ENCODE measurements at regions not wholly inside any gene's neighbourhood (a gene's known extent, or its start where the extent isn't known, plus 50 kb on each side); places are given as distances from the start of the nearest gene placed in this dataset.

DNA sequence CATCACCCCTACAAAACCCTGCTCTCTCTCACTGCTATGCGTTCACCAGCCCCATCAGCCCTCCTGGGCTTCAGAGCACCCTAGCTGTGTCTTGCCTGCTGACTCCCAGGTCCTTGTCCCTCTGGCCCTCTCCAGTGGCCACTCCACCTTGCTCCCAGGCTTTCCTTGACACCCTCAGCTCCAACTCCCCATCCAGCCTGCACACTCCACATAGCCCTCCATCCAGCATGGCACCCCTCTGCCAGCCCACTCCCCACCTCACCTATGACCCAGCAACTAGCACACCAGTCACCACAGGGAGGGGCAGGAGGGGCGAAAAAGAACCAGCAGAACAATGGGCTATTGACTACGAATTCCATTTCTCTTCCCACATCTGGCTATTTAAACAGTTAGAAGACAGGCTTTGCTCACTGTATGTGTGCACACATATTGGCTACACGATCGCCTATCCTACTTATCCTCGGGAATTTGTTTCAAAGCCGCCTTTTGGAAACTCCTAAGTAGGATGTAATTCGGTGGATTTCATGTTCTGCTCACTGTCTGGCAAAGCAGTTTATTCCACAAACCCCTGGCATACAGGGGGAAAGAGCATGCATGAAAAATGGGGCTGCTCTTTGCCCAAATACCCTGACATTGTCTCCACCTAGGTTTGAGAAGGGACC is 195.3 kb downstream of the SMAD2 start:
- H2AFZ ChIP-seq (ENCODE audit: low read depth), result no peak overlapping the region
- no peak overlapping the region for H3K27ac ChIP-seq (ENCODE audit: low read depth in 2 of 2, low read length in 1 of 2)
- ChIA-PET POLR2A (no interaction called here), CTCF (interaction anchor here (6.1 kb wide), 1 partner anchor 13 kb away, joined by 34 read pairs; no protein-coding TSS in a partner anchor)
- H4K20me1 ChIP-seq (ENCODE audit: insufficient read depth), result no peaks in the 10 kb centered on the region
- no peaks in the 10 kb centered on the region for H3F3A ChIP-seq (replicated peaks; ENCODE audit: insufficient read depth)
- no peaks in the 10 kb centered on the region for H3K27me3 ChIP-seq (ENCODE audit: insufficient read depth)
- no peaks in the 10 kb centered on the region for H3K4me1 ChIP-seq (ENCODE audit: control insufficient read depth in 1 of 2, insufficient read depth in 2 of 2, low read depth in 1 of 2, low read length in 1 of 2)
- no peaks in the 10 kb centered on the region for H3K36me3 ChIP-seq (replicated peaks in 1 of 2; ENCODE audit: control insufficient read depth in 1 of 2, insufficient read depth in 2 of 2, low read length in 1 of 2)
- TF ChIP-seq, protein P1, sequence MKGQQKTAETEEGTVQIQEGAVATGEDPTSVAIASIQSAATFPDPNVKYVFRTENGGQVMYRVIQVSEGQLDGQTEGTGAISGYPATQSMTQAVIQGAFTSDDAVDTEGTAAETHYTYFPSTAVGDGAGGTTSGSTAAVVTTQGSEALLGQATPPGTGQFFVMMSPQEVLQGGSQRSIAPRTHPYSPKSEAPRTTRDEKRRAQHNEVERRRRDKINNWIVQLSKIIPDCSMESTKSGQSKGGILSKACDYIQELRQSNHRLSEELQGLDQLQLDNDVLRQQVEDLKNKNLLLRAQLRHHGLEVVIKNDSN (IDR thresholded peaks at IDR 0.05; ENCODE audit: borderline replicate concordance, low read depth), result no peak
- TF ChIP-seq TCF12 (IDR thresholded peaks at IDR 0.05), result no peak
- TF ChIP-seq JUND (IDR thresholded peaks at IDR 0.05), result no peak
- no peak for TF ChIP-seq NFIC (IDR thresholded peaks at IDR 0.05; ENCODE audit: borderline replicate concordance)
- no peak for TF ChIP-seq GABPA (IDR thresholded peaks at IDR 0.05; ENCODE audit: low read depth)
- no peak for TF ChIP-seq SMC3 (IDR thresholded peaks at IDR 0.05; ENCODE audit: low read depth, low read length)
- TF ChIP-seq CHD2 (IDR thresholded peaks at IDR 0.05; ENCODE audit: low read length, partially characterized antibody), result no peak
- no peak for TF ChIP-seq SIN3A (IDR thresholded peaks at IDR 0.05; ENCODE audit: borderline replicate concordance, low read depth, low read length)
- no peak for TF ChIP-seq RFX5 (IDR thresholded peaks at IDR 0.05; ENCODE audit: low read length)
- no peak for TF ChIP-seq MEF2A (IDR thresholded peaks at IDR 0.05; ENCODE audit: borderline replicate concordance, low read depth)
- TF ChIP-seq, protein P2, sequence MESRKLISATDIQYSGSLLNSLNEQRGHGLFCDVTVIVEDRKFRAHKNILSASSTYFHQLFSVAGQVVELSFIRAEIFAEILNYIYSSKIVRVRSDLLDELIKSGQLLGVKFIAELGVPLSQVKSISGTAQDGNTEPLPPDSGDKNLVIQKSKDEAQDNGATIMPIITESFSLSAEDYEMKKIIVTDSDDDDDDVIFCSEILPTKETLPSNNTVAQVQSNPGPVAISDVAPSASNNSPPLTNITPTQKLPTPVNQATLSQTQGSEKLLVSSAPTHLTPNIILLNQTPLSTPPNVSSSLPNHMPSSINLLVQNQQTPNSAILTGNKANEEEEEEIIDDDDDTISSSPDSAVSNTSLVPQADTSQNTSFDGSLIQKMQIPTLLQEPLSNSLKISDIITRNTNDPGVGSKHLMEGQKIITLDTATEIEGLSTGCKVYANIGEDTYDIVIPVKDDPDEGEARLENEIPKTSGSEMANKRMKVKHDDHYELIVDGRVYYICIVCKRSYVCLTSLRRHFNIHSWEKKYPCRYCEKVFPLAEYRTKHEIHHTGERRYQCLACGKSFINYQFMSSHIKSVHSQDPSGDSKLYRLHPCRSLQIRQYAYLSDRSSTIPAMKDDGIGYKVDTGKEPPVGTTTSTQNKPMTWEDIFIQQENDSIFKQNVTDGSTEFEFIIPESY (IDR thresholded peaks at IDR 0.05; ENCODE audit: borderline replicate concordance, low read depth), result no peak
- TF ChIP-seq, protein P3, sequence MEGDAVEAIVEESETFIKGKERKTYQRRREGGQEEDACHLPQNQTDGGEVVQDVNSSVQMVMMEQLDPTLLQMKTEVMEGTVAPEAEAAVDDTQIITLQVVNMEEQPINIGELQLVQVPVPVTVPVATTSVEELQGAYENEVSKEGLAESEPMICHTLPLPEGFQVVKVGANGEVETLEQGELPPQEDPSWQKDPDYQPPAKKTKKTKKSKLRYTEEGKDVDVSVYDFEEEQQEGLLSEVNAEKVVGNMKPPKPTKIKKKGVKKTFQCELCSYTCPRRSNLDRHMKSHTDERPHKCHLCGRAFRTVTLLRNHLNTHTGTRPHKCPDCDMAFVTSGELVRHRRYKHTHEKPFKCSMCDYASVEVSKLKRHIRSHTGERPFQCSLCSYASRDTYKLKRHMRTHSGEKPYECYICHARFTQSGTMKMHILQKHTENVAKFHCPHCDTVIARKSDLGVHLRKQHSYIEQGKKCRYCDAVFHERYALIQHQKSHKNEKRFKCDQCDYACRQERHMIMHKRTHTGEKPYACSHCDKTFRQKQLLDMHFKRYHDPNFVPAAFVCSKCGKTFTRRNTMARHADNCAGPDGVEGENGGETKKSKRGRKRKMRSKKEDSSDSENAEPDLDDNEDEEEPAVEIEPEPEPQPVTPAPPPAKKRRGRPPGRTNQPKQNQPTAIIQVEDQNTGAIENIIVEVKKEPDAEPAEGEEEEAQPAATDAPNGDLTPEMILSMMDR (IDR thresholded peaks at IDR 0.05), result no peak
- TF ChIP-seq MXI1 (IDR thresholded peaks at IDR 0.05; ENCODE audit: low read depth, low read length), result no peak
- TF ChIP-seq POLR2AphosphoS5 (IDR thresholded peaks at IDR 0.05; ENCODE audit: low read depth, low read length), result no peak
- H3K4me2 ChIP-seq, result no peak overlapping the region
- 32% methylated on average over 8 of the region's 8 CpGs for WGBS (ENCODE audit: low lambda C conversion rate)
- no peaks in the 10 kb centered on the region for H3K79me2 ChIP-seq (ENCODE audit: insufficient read depth)
- H3K9me2 ChIP-seq, result no peaks in the 10 kb centered on the region
- DNase-seq, result no peak
- H3K4me3 ChIP-seq (ENCODE audit: low read depth in 2 of 2, low read length in 1 of 2), result no peak overlapping the region
- no peaks in the 10 kb centered on the region for H3K9me3 ChIP-seq
- no peak overlapping the region for H3K9ac ChIP-seq

Measured in SK-N-SH (cell line).